HCT116 (cell line): ENCODE measurements at regions not wholly inside any gene's neighbourhood (a gene's known extent, or its start where the extent isn't known, plus 50 kb on each side); places are given as distances from the start of the nearest gene placed in this dataset.

Experiments used
- ELF1 ChIP-seq: IDR thresholded peaks from 2 replicates; pipeline ENCODE4 v1.6.1; 2012; ENCODE audit warnings: low read depth, borderline replicate concordance
- EZH2 ChIP-seq: fragments of 200-600 bp; sonication (generic); IDR thresholded peaks from 2 replicates; pipeline ENCODE4 v1.6.1; 2017; ENCODE audit warnings: antibody characterized with exemption, mixed run types
- EZH2phosphoT487 ChIP-seq: fragments of 200-600 bp; IDR thresholded peaks from 2 replicates; pipeline ENCODE4 v1.6.1; 2018; ENCODE audit warnings: antibody characterized with exemption, borderline replicate concordance
- JUND ChIP-seq: IDR thresholded peaks from 2 replicates; pipeline ENCODE4 v1.6.1; 2012
- POLR2AphosphoS5 ChIP-seq: IDR thresholded peaks from 2 replicates; pipeline ENCODE4 v1.6.1; 2011; ENCODE audit warnings: mild to moderate bottlenecking, low read depth, low read length, moderate library complexity
- RAD21 ChIP-seq: IDR thresholded peaks from 2 replicates; pipeline ENCODE4 v1.6.1; 2012; ENCODE audit warnings: low read depth, mild to moderate bottlenecking
- SIN3A ChIP-seq: IDR thresholded peaks from 2 replicates; pipeline ENCODE4 v1.6.1; 2012; ENCODE audit warnings: low read depth
- SP1 ChIP-seq: IDR thresholded peaks from 2 replicates; pipeline ENCODE4 v1.6.1; 2012; ENCODE audit warnings: low read depth
- ZFX ChIP-seq: fragments of 450-650 bp; IDR thresholded peaks from 2 replicates; pipeline ENCODE4 v1.6.1; 2017
- ZNF274 ChIP-seq: fragments of 200-500 bp; sonication (Bioruptor generic); IDR thresholded peaks from 2 replicates; pipeline ENCODE4 v1.6.1; 2014; ENCODE audit warnings: mild to moderate bottlenecking, low read depth, low read length, inconsistent platforms
- TF ChIP-seq, protein P1 (sequence below), 3 experiments: fragments of 200-600 bp in 1 of 3; sonication (generic) in 1 of 3; IDR thresholded peaks in 2 of 3; conservative IDR thresholded peaks in 1 of 3; 2 replicates each; pipeline ENCODE4 v1.5.1; 2012 to 2017; ENCODE audit warnings: low read depth in 2 of 3, low read length in 2 of 3, antibody characterized with exemption in 1 of 3, borderline replicate concordance in 1 of 3, control low read depth in 1 of 3, mild to moderate bottlenecking in 1 of 3, mixed read lengths in 1 of 3, mixed run types in 1 of 3, moderate library complexity in 1 of 3; ENCODE audit not compliant: insufficient read depth in 1 of 3
- TF ChIP-seq, protein P2 (sequence below): IDR thresholded peaks from 2 replicates; pipeline ENCODE4 v1.6.1; 2012

GRCh38 chr6:144555066-144555465 is 269.9 kb downstream of the UTRN start:
- TF ChIP-seq SP1 (no peak), ZNF274 (no peak), POLR2AphosphoS5 (no peak), JUND (no peak), ZFX (no peak), RAD21 (no peak), ELF1 (no peak), EZH2 (no peak), EZH2phosphoT487 (no peak), SIN3A (no peak)
- TF ChIP-seq, protein P1, sequence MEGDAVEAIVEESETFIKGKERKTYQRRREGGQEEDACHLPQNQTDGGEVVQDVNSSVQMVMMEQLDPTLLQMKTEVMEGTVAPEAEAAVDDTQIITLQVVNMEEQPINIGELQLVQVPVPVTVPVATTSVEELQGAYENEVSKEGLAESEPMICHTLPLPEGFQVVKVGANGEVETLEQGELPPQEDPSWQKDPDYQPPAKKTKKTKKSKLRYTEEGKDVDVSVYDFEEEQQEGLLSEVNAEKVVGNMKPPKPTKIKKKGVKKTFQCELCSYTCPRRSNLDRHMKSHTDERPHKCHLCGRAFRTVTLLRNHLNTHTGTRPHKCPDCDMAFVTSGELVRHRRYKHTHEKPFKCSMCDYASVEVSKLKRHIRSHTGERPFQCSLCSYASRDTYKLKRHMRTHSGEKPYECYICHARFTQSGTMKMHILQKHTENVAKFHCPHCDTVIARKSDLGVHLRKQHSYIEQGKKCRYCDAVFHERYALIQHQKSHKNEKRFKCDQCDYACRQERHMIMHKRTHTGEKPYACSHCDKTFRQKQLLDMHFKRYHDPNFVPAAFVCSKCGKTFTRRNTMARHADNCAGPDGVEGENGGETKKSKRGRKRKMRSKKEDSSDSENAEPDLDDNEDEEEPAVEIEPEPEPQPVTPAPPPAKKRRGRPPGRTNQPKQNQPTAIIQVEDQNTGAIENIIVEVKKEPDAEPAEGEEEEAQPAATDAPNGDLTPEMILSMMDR (IDR thresholded peaks at IDR 0.05 in 2 of 3, conservative IDR thresholded peaks at IDR 0.05 in 1 of 3; ENCODE audit: borderline replicate concordance in 1 of 3, insufficient read depth in 1 of 3, low read depth in 2 of 3, low read length in 2 of 3) = no peak
- TF ChIP-seq, protein P2, sequence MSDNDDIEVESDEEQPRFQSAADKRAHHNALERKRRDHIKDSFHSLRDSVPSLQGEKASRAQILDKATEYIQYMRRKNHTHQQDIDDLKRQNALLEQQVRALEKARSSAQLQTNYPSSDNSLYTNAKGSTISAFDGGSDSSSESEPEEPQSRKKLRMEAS = no peak
